H1 (cell line): ENCODE measurements at regions not wholly inside any gene's neighbourhood (a gene's known extent, or its start where the extent isn't known, plus 50 kb on each side); places are given as distances from the start of the nearest gene placed in this dataset.

Experiments used
- BACH1 ChIP-seq: IDR thresholded peaks from 2 replicates; pipeline ENCODE4 v1.6.1; 2012; ENCODE audit warnings: low read length, improper control_type of control experiment
- FOSL1 ChIP-seq: IDR thresholded peaks from 2 replicates; pipeline ENCODE4 v1.6.1; 2011; ENCODE audit warnings: mild to moderate bottlenecking, low read depth, low read length, moderate library complexity; ENCODE audit not compliant: insufficient read depth
- GABPA ChIP-seq: IDR thresholded peaks from 2 replicates; pipeline ENCODE4 v1.6.1; 2011; ENCODE audit warnings: mild to moderate bottlenecking, low read length, moderate library complexity, borderline replicate concordance; ENCODE audit not compliant: insufficient read depth
- JUN ChIP-seq: IDR thresholded peaks from 2 replicates; pipeline ENCODE4 v1.6.1; 2011; ENCODE audit warnings: low read depth, mild to moderate bottlenecking, improper control_type of control experiment, low read length
- TAF1 ChIP-seq: IDR thresholded peaks from 2 replicates; pipeline ENCODE4 v1.6.1; 2011; ENCODE audit warnings: mild to moderate bottlenecking, low read depth, low read length
- TF ChIP-seq, protein P1 (sequence below): IDR thresholded peaks from 2 replicates; pipeline ENCODE4 v1.6.1; 2012; ENCODE audit warnings: low read length, inconsistent platforms

DNA sequence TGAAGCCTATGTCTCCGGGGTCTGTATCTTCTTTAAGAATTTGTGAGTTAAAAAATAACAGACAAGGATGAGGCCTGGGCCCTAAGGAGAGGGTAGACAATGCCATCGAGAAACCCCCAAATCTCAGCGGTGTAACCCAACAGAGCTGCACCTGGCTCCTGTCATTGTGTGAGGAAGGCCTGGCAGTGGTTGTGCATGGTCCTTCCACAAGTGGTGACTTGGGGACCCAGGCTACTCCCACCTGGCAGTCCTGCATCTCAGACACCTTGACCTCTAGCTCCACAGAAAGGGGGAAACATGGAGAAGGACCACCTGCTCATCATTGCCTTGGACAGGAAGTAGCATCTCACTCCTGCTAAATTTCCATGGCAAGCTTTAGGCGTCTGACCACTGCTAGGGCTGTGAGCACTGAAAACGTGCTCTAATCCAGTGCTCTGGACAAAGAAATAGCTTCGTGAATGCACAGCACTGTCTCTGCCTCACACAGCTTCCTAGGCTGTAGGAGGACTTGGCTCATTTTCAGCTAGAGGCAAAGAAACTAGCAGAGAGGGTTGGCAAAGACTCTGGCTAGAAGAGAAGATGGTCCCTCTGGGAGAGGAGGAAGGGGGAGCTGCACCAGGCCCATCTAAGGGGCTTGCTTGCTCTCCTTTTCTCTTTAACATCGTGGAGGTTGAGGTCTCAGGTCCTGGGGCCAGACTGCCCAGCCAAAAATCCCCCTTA, 273.9 kb upstream of the ZMIZ1 start (continued):
- TF ChIP-seq TAF1, result no peak
- TF ChIP-seq, protein P1, sequence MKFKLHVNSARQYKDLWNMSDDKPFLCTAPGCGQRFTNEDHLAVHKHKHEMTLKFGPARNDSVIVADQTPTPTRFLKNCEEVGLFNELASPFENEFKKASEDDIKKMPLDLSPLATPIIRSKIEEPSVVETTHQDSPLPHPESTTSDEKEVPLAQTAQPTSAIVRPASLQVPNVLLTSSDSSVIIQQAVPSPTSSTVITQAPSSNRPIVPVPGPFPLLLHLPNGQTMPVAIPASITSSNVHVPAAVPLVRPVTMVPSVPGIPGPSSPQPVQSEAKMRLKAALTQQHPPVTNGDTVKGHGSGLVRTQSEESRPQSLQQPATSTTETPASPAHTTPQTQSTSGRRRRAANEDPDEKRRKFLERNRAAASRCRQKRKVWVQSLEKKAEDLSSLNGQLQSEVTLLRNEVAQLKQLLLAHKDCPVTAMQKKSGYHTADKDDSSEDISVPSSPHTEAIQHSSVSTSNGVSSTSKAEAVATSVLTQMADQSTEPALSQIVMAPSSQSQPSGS, result no peak
- TF ChIP-seq GABPA, result no peak
- no peak for TF ChIP-seq BACH1
- no peak for TF ChIP-seq JUN
- no peak for TF ChIP-seq FOSL1
